H1 (cell line): ENCODE measurements at regions not wholly inside any gene's neighbourhood (a gene's known extent, or its start where the extent isn't known, plus 50 kb on each side); places are given as distances from the start of the nearest gene placed in this dataset.

ENCODE experiments used
- CTCF ChIA-PET: fragments of 300-600 bp; sonication (Branson Sonifier 250); formaldehyde crosslinking; loops from one replicate; lab custom pipeline; 2021; ENCODE audit not compliant: partially characterized antibody; lab: Charles Lee
- POLR2A ChIA-PET: fragments of 300-600 bp; sonication (Branson Sonifier 250); formaldehyde crosslinking; loops from one replicate; lab custom pipeline; 2021; ENCODE audit warnings: inconsistent platforms; ENCODE audit not compliant: partially characterized antibody; lab: Charles Lee
- DNase-seq, 2 experiments: peaks; one replicate each; pipeline versions ENCODE4 v3.0.0 to v3.0.0-alpha.2; 2010 to 2022; ENCODE audit warnings: low spot score in 2 of 2, low read depth in 1 of 2, mixed read lengths in 1 of 2
- FAIRE-seq: peaks from 2 replicates; lab custom pipeline; 2011; peaks lifted over from hg19 to GRCh38; lab: Jason Lieb, UNC
- H2AFZ ChIP-seq: 2 replicates; pipeline ENCODE4 v1.8.1; 2012; ENCODE audit warnings: low read length, inconsistent platforms
- H2AK5ac ChIP-seq: 2 replicates; pipeline ENCODE4 v1.6.1; 2013; ENCODE audit warnings: low read depth, low read length
- H2BK120ac ChIP-seq: replicated peaks from 2 replicates; pipeline ENCODE3; 2013; ENCODE audit warnings: low read depth, low read length, inconsistent platforms
- H2BK12ac ChIP-seq: 2 replicates; pipeline ENCODE4 v1.6.1; 2013; ENCODE audit warnings: low read depth, low read length
- H2BK15ac ChIP-seq: 2 replicates; pipeline ENCODE4 v1.6.1; 2013; ENCODE audit warnings: low read length
- H2BK20ac ChIP-seq: 2 replicates; pipeline ENCODE4 v1.6.1; 2013; ENCODE audit warnings: low read length
- H2BK5ac ChIP-seq: 2 replicates; pipeline ENCODE4 v1.6.1; 2013; ENCODE audit warnings: low read depth, low read length
- H3K14ac ChIP-seq: 2 replicates; pipeline ENCODE4 v1.6.1; 2013; ENCODE audit warnings: inconsistent platforms; ENCODE audit not compliant: insufficient read length
- H3K18ac ChIP-seq: 2 replicates; pipeline ENCODE4 v1.6.1; 2013; ENCODE audit warnings: low read length; ENCODE audit errors: extremely low read depth
- H3K23ac ChIP-seq: 2 replicates; pipeline ENCODE4 v1.6.1; 2013; ENCODE audit warnings: inconsistent platforms; ENCODE audit not compliant: insufficient read length
- H3K23me2 ChIP-seq: 2 replicates; pipeline ENCODE4 v1.6.1; 2013; ENCODE audit warnings: low read depth, low read length
- H3K27ac ChIP-seq: 2 replicates; pipeline ENCODE4 v1.6.1; 2011; ENCODE audit warnings: low read depth, low read length, inconsistent platforms
- H3K27me3 ChIP-seq, 4 experiments: replicated peaks in 1 of 4; 1 replicate in 1 of 4; 2 replicates in 3 of 4; pipeline versions ENCODE4 v1.6.1 to v1.8.1; 2011 to 2013; ENCODE audit warnings: low read length in 3 of 4, mild to moderate bottlenecking in 3 of 4, inconsistent platforms in 2 of 4, mixed read lengths in 2 of 4, moderate library complexity in 1 of 4; ENCODE audit not compliant: control insufficient read depth in 3 of 4, insufficient read depth in 3 of 4; ENCODE audit errors: extremely low read depth in 1 of 4
- H3K36me3 ChIP-seq, 4 experiments: 2 replicates each; pipeline versions ENCODE4 v1.6.1 to v1.8.1; 2011 to 2013; ENCODE audit warnings: mild to moderate bottlenecking in 4 of 4, low read length in 3 of 4, moderate library complexity in 2 of 4, control low read depth in 1 of 4, inconsistent platforms in 1 of 4; ENCODE audit not compliant: insufficient read depth in 4 of 4, control insufficient read depth in 2 of 4
- H3K4ac ChIP-seq: replicated peaks from 2 replicates; pipeline ENCODE3; 2013; ENCODE audit warnings: low read length, low read depth, mixed read lengths, inconsistent platforms; ENCODE audit not compliant: insufficient read length
- H3K4me1 ChIP-seq, 4 experiments: replicated peaks in 1 of 4; 1 replicate in 1 of 4; 2 replicates in 3 of 4; pipeline versions ENCODE4 v1.6.1 to v1.8.1; 2011 to 2013; ENCODE audit warnings: low read length in 3 of 4, inconsistent platforms in 2 of 4, mixed read lengths in 1 of 4; ENCODE audit not compliant: insufficient read depth in 4 of 4, control insufficient read depth in 3 of 4
- H3K4me2 ChIP-seq, 2 experiments: 2 replicates each; pipeline versions ENCODE4 v1.6.1 to v1.8.1; 2011 to 2013; ENCODE audit warnings: low read depth in 2 of 2, low read length in 2 of 2, control low read depth in 1 of 2, inconsistent platforms in 1 of 2, mild to moderate bottlenecking in 1 of 2; ENCODE audit not compliant: insufficient read depth in 1 of 2
- H3K4me3 ChIP-seq, 4 experiments: fragments of 200-600, 300-600 bp in 1 of 4; sonication (generic), shearing (Covaris generic), sonication (Bioruptor Twin) in 1 of 4; 2 replicates each; pipeline versions ENCODE4 v1.5.1 to v1.8.1; 2011 to 2016; ENCODE audit warnings: low read length in 4 of 4, low read depth in 3 of 4, control low read depth in 2 of 4, inconsistent platforms in 2 of 4, mild to moderate bottlenecking in 2 of 4, mixed read lengths in 1 of 4, moderate library complexity in 1 of 4; ENCODE audit not compliant: insufficient read depth in 2 of 4; ENCODE audit errors: extremely low read depth in 1 of 4
- H3K56ac ChIP-seq: replicated peaks from 2 replicates; pipeline ENCODE3; 2013; ENCODE audit warnings: low read depth, mild to moderate bottlenecking, mixed read lengths, low read length, inconsistent platforms; ENCODE audit not compliant: insufficient read length
- H3K79me1 ChIP-seq: 2 replicates; pipeline ENCODE4 v1.6.1; 2013; ENCODE audit warnings: low read depth, low read length, control low read depth
- H3K79me2 ChIP-seq, 2 experiments: 2 replicates each; pipeline versions ENCODE4 v1.6.1 to v1.8.1; 2012 to 2013; ENCODE audit warnings: low read length in 2 of 2, mild to moderate bottlenecking in 2 of 2, inconsistent platforms in 1 of 2; ENCODE audit not compliant: insufficient read depth in 2 of 2, control insufficient read depth in 1 of 2
- H3K9ac ChIP-seq, 4 experiments: replicated peaks in 1 of 4; 1 replicate in 1 of 4; 2 replicates in 3 of 4; pipeline versions ENCODE4 v1.6.1 to v1.8.1; 2011 to 2013; ENCODE audit warnings: low read depth in 3 of 4, low read length in 3 of 4, control low read depth in 2 of 4, mild to moderate bottlenecking in 2 of 4, moderate library complexity in 2 of 4, inconsistent platforms in 1 of 4; ENCODE audit errors: extremely low read depth in 1 of 4
- H3K9me3 ChIP-seq, 2 experiments: 2 replicates each; pipeline versions ENCODE4 v1.6.1 to v1.8.1; 2012 to 2013; ENCODE audit warnings: mild to moderate bottlenecking in 2 of 2, moderate library complexity in 2 of 2, control low read depth in 1 of 2, inconsistent platforms in 1 of 2, low read depth in 1 of 2, low read length in 1 of 2, mixed read lengths in 1 of 2; ENCODE audit not compliant: insufficient read depth in 2 of 2
- H4K20me1 ChIP-seq, 2 experiments: replicated peaks in 1 of 2; 2 replicates each; pipeline versions ENCODE3 to v1.8.1; 2011 to 2013; ENCODE audit warnings: inconsistent platforms in 2 of 2, low read length in 2 of 2, mild to moderate bottlenecking in 1 of 2; ENCODE audit not compliant: insufficient read depth in 2 of 2, control insufficient read depth in 1 of 2
- H4K5ac ChIP-seq: 2 replicates; pipeline ENCODE4 v1.6.1; 2013; ENCODE audit warnings: low read length, low read depth, mixed read lengths, inconsistent platforms; ENCODE audit not compliant: insufficient read length
- H4K8ac ChIP-seq: 2 replicates; pipeline ENCODE4 v1.8.0; 2013; ENCODE audit warnings: mild to moderate bottlenecking, moderate library complexity, low read length, inconsistent platforms; ENCODE audit not compliant: insufficient read depth; ENCODE audit errors: extremely low read depth
- H4K91ac ChIP-seq: replicated peaks from 2 replicates; pipeline ENCODE3; 2013; ENCODE audit warnings: low read length, mixed read lengths, inconsistent platforms; ENCODE audit not compliant: insufficient read length
- CEBPB ChIP-seq: IDR thresholded peaks from 2 replicates; pipeline ENCODE4 v1.6.1; 2012; ENCODE audit warnings: low read depth, low read length
- CHD2 ChIP-seq: IDR thresholded peaks from 2 replicates; pipeline ENCODE4 v1.6.1; 2012; ENCODE audit warnings: low read length, improper control_type of control experiment
- FOSL1 ChIP-seq: IDR thresholded peaks from 2 replicates; pipeline ENCODE4 v1.6.1; 2011; ENCODE audit warnings: mild to moderate bottlenecking, low read depth, low read length, moderate library complexity; ENCODE audit not compliant: insufficient read depth
- NANOG ChIP-seq: IDR thresholded peaks from 2 replicates; pipeline ENCODE4 v1.6.1; 2011; ENCODE audit warnings: low read length, low read depth, mild to moderate bottlenecking, inconsistent platforms; ENCODE audit not compliant: insufficient read depth, poor library complexity, severe bottlenecking
- POLR2A ChIP-seq, 2 experiments: IDR thresholded peaks; 1 replicate in 1 of 2; 2 replicates in 1 of 2; pipeline ENCODE4 v1.6.1; 2011; ENCODE audit warnings: low read depth in 2 of 2, low read length in 2 of 2, mild to moderate bottlenecking in 2 of 2; ENCODE audit errors: control extremely low read depth in 1 of 2
- POLR2AphosphoS5 ChIP-seq: IDR thresholded peaks from 2 replicates; pipeline ENCODE4 v1.6.1; 2011; ENCODE audit warnings: low read depth, low read length
- RFX5 ChIP-seq: IDR thresholded peaks from 2 replicates; pipeline ENCODE4 v1.6.1; 2011; ENCODE audit warnings: low read depth, low read length, improper control_type of control experiment, borderline replicate concordance
- SAP30 ChIP-seq: fragments of 300-600 bp; sonication (generic); IDR thresholded peaks from 2 replicates; pipeline ENCODE4 v1.7.1; 2012; ENCODE audit warnings: low read length, moderate library complexity, mild to moderate bottlenecking, inconsistent platforms; ENCODE audit not compliant: insufficient read depth, insufficient replicate concordance
- SIN3A ChIP-seq, 2 experiments: IDR thresholded peaks in 1 of 2; conservative IDR thresholded peaks in 1 of 2; 2 replicates each; pipeline ENCODE4 v1.6.1; 2011 to 2012; ENCODE audit warnings: low read length in 2 of 2, improper control_type of control experiment in 1 of 2, low read depth in 1 of 2, mild to moderate bottlenecking in 1 of 2
- SIX5 ChIP-seq: IDR thresholded peaks from 2 replicates; pipeline ENCODE4 v1.6.1; 2011; ENCODE audit warnings: mild to moderate bottlenecking, low read depth, low read length
- TAF7 ChIP-seq: optimal IDR thresholded peaks from 2 replicates; pipeline ENCODE3; 2011; ENCODE audit warnings: low read depth, mild to moderate bottlenecking, inconsistent platforms, low read length, moderate library complexity, borderline replicate concordance
- WGBS, 2 experiments: shearing (Covaris generic) in 1 of 2; methylation state at CpG; one replicate each; pipeline versions ENCODE4 v1.1.6 to v1.1.7; 2013 to 2015; ENCODE audit warnings: low lambda C conversion rate in 2 of 2, mixed read lengths in 2 of 2, inconsistent platforms in 1 of 2, low coverage in 1 of 2, missing lambda C conversion rate in 1 of 2; ENCODE audit not compliant: insufficient replicate concordance in 2 of 2, insufficient coverage in 1 of 2, insufficient read length in 1 of 2; ENCODE audit errors: extremely low coverage in 1 of 2, missing lambda C conversion rate in 1 of 2; 5-methylcytosine and 5-hydroxymethylcytosine counted together
- TF ChIP-seq, protein P1 (sequence below), 3 experiments: IDR thresholded peaks; 1 replicate in 2 of 3; 2 replicates in 1 of 3; pipeline versions ENCODE4 v1.5.1 to v1.6.1; 2011; ENCODE audit warnings: low read length in 3 of 3, mild to moderate bottlenecking in 3 of 3, inconsistent platforms in 2 of 3, low read depth in 1 of 3, moderate library complexity in 1 of 3; ENCODE audit not compliant: insufficient read depth in 1 of 3; ENCODE audit errors: control extremely low read depth in 1 of 3

GRCh38 chr6:164695896-164696295 lies 613.5 kb downstream of the C6orf118 start:
- H3K4me2 ChIP-seq, result no peak overlapping the region
- H3K9ac ChIP-seq, result no peak overlapping the region
- CTCF ChIA-PET, result interaction anchor here (0.6 kb wide), 1 partner anchor 60 kb away, joined by 3 read pairs; no protein-coding TSS in a partner anchor
- POLR2A ChIA-PET, result no interaction called here
- no peak overlapping the region for H3K4ac ChIP-seq
- no peak overlapping the region for H4K91ac ChIP-seq
- H3K79me2 ChIP-seq, result no peaks in the 10 kb centered on the region
- no peak overlapping the region for H3K23ac ChIP-seq
- H3K36me3 ChIP-seq, result no peaks in the 10 kb centered on the region
- H3K56ac ChIP-seq, result no peak overlapping the region
- H4K20me1 ChIP-seq, result no peaks in the 10 kb centered on the region
- H2BK15ac ChIP-seq, result no peak overlapping the region
- H3K27me3 ChIP-seq, result no peaks in the 10 kb centered on the region
- no peak overlapping the region for H2BK5ac ChIP-seq
- DNase-seq (no peak), FAIRE-seq (no peak)
- no peak overlapping the region for H2BK120ac ChIP-seq
- WGBS, 2 experiments, result 83% methylated on average over 4 of the region's 4 CpGs; no CpG with 5 or more reads in 1 of the 2 experiments
- no peak overlapping the region for H2BK12ac ChIP-seq
- H3K23me2 ChIP-seq, result no peaks in the 10 kb centered on the region
- H4K5ac ChIP-seq, result no peak overlapping the region
- no peak overlapping the region for H4K8ac ChIP-seq
- no peak overlapping the region for H3K27ac ChIP-seq
- H2AFZ ChIP-seq, result no peak overlapping the region
- no peak overlapping the region for H3K14ac ChIP-seq
- peaks cover 0 to 22% (median 7%) of the 10 kb centered on the region in 4 experiments; a peak in 3 of 7 replicates for H3K4me1 ChIP-seq
- H2AK5ac ChIP-seq, result no peak overlapping the region
- H3K79me1 ChIP-seq, result no peaks in the 10 kb centered on the region
- no peaks in the 10 kb centered on the region for H3K9me3 ChIP-seq
- H3K4me3 ChIP-seq, result no peak overlapping the region
- no peak overlapping the region for H2BK20ac ChIP-seq
- H3K18ac ChIP-seq, result no peak overlapping the region; the same call in 1 of the 2 replicates
- TF ChIP-seq SAP30 (no peak), RFX5 (no peak), POLR2AphosphoS5 (no peak), NANOG (no peak), SIX5 (no peak), SIN3A (conservative IDR thresholded peaks at IDR 0.05 in 1 of 2, IDR thresholded peaks at IDR 0.05 in 1 of 2; ENCODE audit: low read depth in 1 of 2, low read length in 2 of 2) (no peak), FOSL1 (no peak), CHD2 (no peak), CEBPB (no peak), TAF7 (no peak), POLR2A (IDR thresholded peaks at IDR 0.05; ENCODE audit: control extremely low read depth in 1 of 2, low read depth in 2 of 2, low read length in 2 of 2) (no peak)
- TF ChIP-seq, protein P1, sequence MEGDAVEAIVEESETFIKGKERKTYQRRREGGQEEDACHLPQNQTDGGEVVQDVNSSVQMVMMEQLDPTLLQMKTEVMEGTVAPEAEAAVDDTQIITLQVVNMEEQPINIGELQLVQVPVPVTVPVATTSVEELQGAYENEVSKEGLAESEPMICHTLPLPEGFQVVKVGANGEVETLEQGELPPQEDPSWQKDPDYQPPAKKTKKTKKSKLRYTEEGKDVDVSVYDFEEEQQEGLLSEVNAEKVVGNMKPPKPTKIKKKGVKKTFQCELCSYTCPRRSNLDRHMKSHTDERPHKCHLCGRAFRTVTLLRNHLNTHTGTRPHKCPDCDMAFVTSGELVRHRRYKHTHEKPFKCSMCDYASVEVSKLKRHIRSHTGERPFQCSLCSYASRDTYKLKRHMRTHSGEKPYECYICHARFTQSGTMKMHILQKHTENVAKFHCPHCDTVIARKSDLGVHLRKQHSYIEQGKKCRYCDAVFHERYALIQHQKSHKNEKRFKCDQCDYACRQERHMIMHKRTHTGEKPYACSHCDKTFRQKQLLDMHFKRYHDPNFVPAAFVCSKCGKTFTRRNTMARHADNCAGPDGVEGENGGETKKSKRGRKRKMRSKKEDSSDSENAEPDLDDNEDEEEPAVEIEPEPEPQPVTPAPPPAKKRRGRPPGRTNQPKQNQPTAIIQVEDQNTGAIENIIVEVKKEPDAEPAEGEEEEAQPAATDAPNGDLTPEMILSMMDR (IDR thresholded peaks at IDR 0.05; ENCODE audit: control extremely low read depth in 1 of 3, insufficient read depth in 1 of 3, low read depth in 1 of 3, low read length in 3 of 3), result no peak
